ENCODE measurements at regions not wholly inside any gene's neighbourhood (a gene's known extent, or its start where the extent isn't known, plus 50 kb on each side); places are given as distances from the start of the nearest gene placed in this dataset.

DNA sequence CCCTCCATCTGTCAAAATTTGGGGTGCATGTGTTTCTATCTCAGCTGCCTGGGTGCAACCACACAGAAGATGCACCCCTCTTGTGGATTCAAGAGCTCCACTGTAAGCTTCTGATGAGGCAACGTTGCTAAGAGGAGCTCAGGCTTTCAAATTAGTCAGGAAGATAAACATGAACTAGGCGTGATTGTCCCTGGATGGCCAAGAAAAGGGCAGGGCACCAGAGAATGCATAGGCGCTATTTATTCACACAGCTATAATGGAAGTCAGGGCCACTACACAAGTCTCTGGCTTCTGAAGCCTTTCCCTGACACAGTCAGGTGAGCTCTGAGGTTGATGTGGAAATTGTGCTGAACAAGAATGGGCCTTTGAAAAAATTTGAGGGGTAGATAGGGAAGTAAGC, 1466.0 kb upstream of the CELF4 start:
- TF ChIP-seq, protein P1, sequence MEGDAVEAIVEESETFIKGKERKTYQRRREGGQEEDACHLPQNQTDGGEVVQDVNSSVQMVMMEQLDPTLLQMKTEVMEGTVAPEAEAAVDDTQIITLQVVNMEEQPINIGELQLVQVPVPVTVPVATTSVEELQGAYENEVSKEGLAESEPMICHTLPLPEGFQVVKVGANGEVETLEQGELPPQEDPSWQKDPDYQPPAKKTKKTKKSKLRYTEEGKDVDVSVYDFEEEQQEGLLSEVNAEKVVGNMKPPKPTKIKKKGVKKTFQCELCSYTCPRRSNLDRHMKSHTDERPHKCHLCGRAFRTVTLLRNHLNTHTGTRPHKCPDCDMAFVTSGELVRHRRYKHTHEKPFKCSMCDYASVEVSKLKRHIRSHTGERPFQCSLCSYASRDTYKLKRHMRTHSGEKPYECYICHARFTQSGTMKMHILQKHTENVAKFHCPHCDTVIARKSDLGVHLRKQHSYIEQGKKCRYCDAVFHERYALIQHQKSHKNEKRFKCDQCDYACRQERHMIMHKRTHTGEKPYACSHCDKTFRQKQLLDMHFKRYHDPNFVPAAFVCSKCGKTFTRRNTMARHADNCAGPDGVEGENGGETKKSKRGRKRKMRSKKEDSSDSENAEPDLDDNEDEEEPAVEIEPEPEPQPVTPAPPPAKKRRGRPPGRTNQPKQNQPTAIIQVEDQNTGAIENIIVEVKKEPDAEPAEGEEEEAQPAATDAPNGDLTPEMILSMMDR (conservative IDR thresholded peaks at IDR 0.05; ENCODE audit: low read depth, low read length) = no peak
- TF ChIP-seq EZH2phosphoT487 (IDR thresholded peaks at IDR 0.05; ENCODE audit: borderline replicate concordance, low read length) = no peak
- TF ChIP-seq EZH2 (IDR thresholded peaks at IDR 0.05; ENCODE audit: low read length, unreplicated experiment) = no peak
